M059J (cell line): ENCODE measurements at regions not wholly inside any gene's neighbourhood (a gene's known extent, or its start where the extent isn't known, plus 50 kb on each side); places are given as distances from the start of the nearest gene placed in this dataset.
"Not testable (repeated sequence)": the region's sequence is repeated elsewhere in the genome, so short reads cannot be mapped to it uniquely, and the experiment has no call there.

Experiments used
- DNase-seq: peaks from one replicate; pipeline ENCODE4 v3.0.0-alpha.2; 2012; ENCODE audit warnings: low read depth

- DNase-seq: no peak
These were observed 962.1 kb downstream of the KCNJ18 start for GRCh38 chr17:22654447-22654846.

- DNase-seq: peak; percentile 20
These were observed 977.4 kb downstream of the KCNJ18 start for GRCh38 chr17:22669721-22670120.

GRCh38 chr17:22671110-22671509 is 978.8 kb downstream of the KCNJ18 start:
- no peak for DNase-seq

- DNase-seq: peak; percentile 17
These were observed 999.9 kb downstream of the KCNJ18 start for GRCh38 chr17:22692066-22692805.

- no peak for DNase-seq
These were observed 1000.5 kb downstream of the KCNJ18 start for GRCh38 chr17:22692806-22693171.

- DNase-seq: no peak
These were observed 1002.3 kb downstream of the KCNJ18 start for GRCh38 chr17:22694362-22695227.

GRCh38 chr17:22695228-22695619 is 1002.9 kb downstream of the KCNJ18 start:
- DNase-seq: no peak

- DNase-seq: no peak
These were observed 1010.9 kb downstream of the KCNJ18 start for GRCh38 chr17:22703204-22703603.

- DNase-seq: no peak
These were observed 1011.6 kb downstream of the KCNJ18 start for GRCh38 chr17:22703786-22704441.

- no peak for DNase-seq
These were observed 1012.4 kb downstream of the KCNJ18 start for GRCh38 chr17:22704674-22705073.

GRCh38 chr17:22707626-22708025 is 1015.3 kb downstream of the KCNJ18 start:
- no peak for DNase-seq

GRCh38 chr17:22717211-22717610 is 1024.9 kb downstream of the KCNJ18 start:
- no peak for DNase-seq

- no peak for DNase-seq
These were observed 1026.4 kb downstream of the KCNJ18 start for GRCh38 chr17:22718689-22719088.

- not testable (repeated sequence) for DNase-seq
These were observed 1048.7 kb downstream of the KCNJ18 start for GRCh38 chr17:22741066-22741465.
